Nephron progenitor cell (in vitro differentiated cells): ENCODE measurements at regions not wholly inside any gene's neighbourhood (a gene's known extent, or its start where the extent isn't known, plus 50 kb on each side); places are given as distances from the start of the nearest gene placed in this dataset.

Experiments used
- DNase-seq: peaks from one replicate; pipeline ENCODE4 v3.0.0; 2021
- H3K27ac Mint-ChIP-seq: 2 replicates; pipeline ENCODE4 v1.8.0; 2021; ENCODE audit warnings: mild to moderate bottlenecking, moderate library complexity, mixed read lengths
- H3K27me3 Mint-ChIP-seq: 2 replicates; pipeline ENCODE4 v1.8.0; 2021; ENCODE audit warnings: mild to moderate bottlenecking, low read depth, mixed read lengths; ENCODE audit not compliant: poor library complexity
- H3K36me3 Mint-ChIP-seq: 2 replicates; pipeline ENCODE4 v1.8.0; 2021; ENCODE audit warnings: low read depth, mixed read lengths
- H3K4me1 Mint-ChIP-seq: 2 replicates; pipeline ENCODE4 v1.8.0; 2021; ENCODE audit warnings: mixed read lengths
- H3K4me3 Mint-ChIP-seq: 2 replicates; pipeline ENCODE4 v1.8.0; 2021; ENCODE audit warnings: mild to moderate bottlenecking, moderate library complexity, mixed read lengths
- H3K9me3 Mint-ChIP-seq: 2 replicates; pipeline ENCODE4 v1.8.0; 2021; ENCODE audit warnings: mild to moderate bottlenecking, moderate library complexity, mixed read lengths
- CTCF ChIP-seq: fragments of 200-600 bp; sonication (generic); IDR thresholded peaks from 2 replicates; pipeline ENCODE4 v1.5.0; 2021; ENCODE audit warnings: antibody characterized with exemption

- no peaks in the 10 kb centered on the region for H3K27me3 Mint-ChIP-seq
- peaks cover 22% of the 10 kb centered on the region for H3K4me1 Mint-ChIP-seq
- peaks cover 10% of the 10 kb centered on the region for H3K9me3 Mint-ChIP-seq
- no peaks in the 10 kb centered on the region for H3K36me3 Mint-ChIP-seq
- H3K4me3 Mint-ChIP-seq: no peak overlapping the region
- H3K27ac Mint-ChIP-seq: no peak overlapping the region
- no peak for TF ChIP-seq CTCF
- DNase-seq: no peak
These were observed 158.2 kb upstream of the ARHGEF26 start for GRCh38 chr3:153963012-153963411.

- DNase-seq: no peak
- Mint-ChIP-seq H3K27me3 (no peaks in the 10 kb centered on the region), H3K9me3 (peaks cover 13% of the 10 kb centered on the region), H3K36me3 (no peaks in the 10 kb centered on the region), H3K4me3 (no peak overlapping the region), H3K27ac (no peak overlapping the region), H3K4me1 (no peaks in the 10 kb centered on the region)
- no peak for TF ChIP-seq CTCF
These were observed 153.9 kb upstream of the ARHGEF26 start for GRCh38 chr3:153967260-153967659.

GRCh38 chr3:153970047-153970446 is 151.1 kb upstream of the ARHGEF26 start:
- Mint-ChIP-seq H3K4me1 (peaks cover 11% of the 10 kb centered on the region), H3K36me3 (no peaks in the 10 kb centered on the region), H3K27ac (no peak overlapping the region), H3K27me3 (peaks cover 4% of the 10 kb centered on the region), H3K4me3 (no peak overlapping the region), H3K9me3 (peaks cover 11% of the 10 kb centered on the region)
- no peak for DNase-seq
- TF ChIP-seq CTCF: no peak

GRCh38 chr3:153970741-153971347 is 150.3 kb upstream of the ARHGEF26 start:
- Mint-ChIP-seq H3K27me3 (peaks cover 4% of the 10 kb centered on the region), H3K4me1 (peaks cover 11% of the 10 kb centered on the region), H3K36me3 (no peaks in the 10 kb centered on the region), H3K9me3 (peaks cover 9% of the 10 kb centered on the region), H3K27ac (no peak overlapping the region), H3K4me3 (no peak overlapping the region)
- no peak for DNase-seq
- TF ChIP-seq CTCF: peak; percentile 55

- H3K27ac Mint-ChIP-seq: no peak overlapping the region
- H3K27me3 Mint-ChIP-seq: peaks cover 4% of the 10 kb centered on the region
- no peaks in the 10 kb centered on the region for H3K36me3 Mint-ChIP-seq
- peaks cover 22% of the 10 kb centered on the region for H3K4me1 Mint-ChIP-seq
- peaks cover 5% of the 10 kb centered on the region for H3K9me3 Mint-ChIP-seq
- no peak for TF ChIP-seq CTCF
- no peak overlapping the region for H3K4me3 Mint-ChIP-seq
- no peak for DNase-seq
These were observed 148.3 kb upstream of the ARHGEF26 start for GRCh38 chr3:153972862-153973261.

GRCh38 chr3:153973722-153974265 is 147.4 kb upstream of the ARHGEF26 start:
- Mint-ChIP-seq H3K27ac (no peak overlapping the region), H3K4me3 (no peak overlapping the region), H3K27me3 (peaks cover 4% of the 10 kb centered on the region), H3K36me3 (no peaks in the 10 kb centered on the region), H3K4me1 (peaks cover 22% of the 10 kb centered on the region), H3K9me3 (no peaks in the 10 kb centered on the region)
- TF ChIP-seq CTCF: no peak
- no peak for DNase-seq
